AML-193 (cell line): ENCODE measurements at regions not wholly inside any gene's neighbourhood (a gene's known extent, or its start where the extent isn't known, plus 50 kb on each side); places are given as distances from the start of the nearest gene placed in this dataset.

Source experiments
- DNase-seq, 2 experiments: peaks; one replicate each; lab custom pipeline; 2025; lab: John Stamatoyannopoulos, UW

DNA sequence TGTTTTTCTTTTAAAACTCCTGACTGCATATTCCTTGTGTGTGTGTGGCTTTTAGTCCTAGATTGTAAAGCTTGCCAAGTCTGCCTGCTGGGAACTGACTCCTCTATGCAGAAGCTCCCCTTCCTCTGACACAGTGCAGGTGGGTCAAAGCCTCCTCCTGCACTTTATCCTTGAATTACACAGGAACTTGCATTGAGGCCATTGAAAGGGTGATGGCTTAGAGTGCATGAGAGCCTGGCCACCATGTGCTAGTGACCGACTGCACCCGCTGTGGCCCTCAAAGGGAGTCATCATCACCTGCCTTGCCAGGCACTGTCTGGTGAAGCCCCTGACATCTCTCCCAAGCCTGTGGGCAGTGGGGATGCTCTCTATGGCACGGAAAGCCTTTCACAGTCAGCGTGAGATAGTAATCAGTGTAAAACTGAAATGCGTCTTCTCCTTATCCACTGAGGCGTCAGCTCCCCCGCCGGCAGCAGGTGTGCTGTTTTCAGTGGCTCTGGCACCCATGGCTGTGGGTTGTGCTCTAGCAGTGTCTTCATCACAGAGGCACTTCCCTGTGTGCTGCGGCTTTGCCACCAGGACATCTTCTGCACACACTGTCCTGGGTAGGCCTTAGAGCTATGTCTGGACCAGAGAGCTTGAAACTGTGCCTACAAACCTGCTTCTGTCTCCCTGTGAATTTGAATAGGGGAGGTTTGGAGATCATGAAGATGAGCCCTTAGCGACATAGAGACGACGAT lies 87.9 kb downstream of the THBS2 start:
- no peak for DNase-seq

- DNase-seq = no peak
These were observed 88.7 kb downstream of the THBS2 start for GRCh38 chr6:169164986-169165385.

GRCh38 chr6:169164451-169164850 lies 89.2 kb downstream of the THBS2 start:
- DNase-seq = no peak

GRCh38 chr6:169163411-169163901 lies 90.2 kb downstream of the THBS2 start:
- DNase-seq = no peak

- DNase-seq = no peak
These were observed 90.8 kb downstream of the THBS2 start for GRCh38 chr6:169162752-169163407.

DNA sequence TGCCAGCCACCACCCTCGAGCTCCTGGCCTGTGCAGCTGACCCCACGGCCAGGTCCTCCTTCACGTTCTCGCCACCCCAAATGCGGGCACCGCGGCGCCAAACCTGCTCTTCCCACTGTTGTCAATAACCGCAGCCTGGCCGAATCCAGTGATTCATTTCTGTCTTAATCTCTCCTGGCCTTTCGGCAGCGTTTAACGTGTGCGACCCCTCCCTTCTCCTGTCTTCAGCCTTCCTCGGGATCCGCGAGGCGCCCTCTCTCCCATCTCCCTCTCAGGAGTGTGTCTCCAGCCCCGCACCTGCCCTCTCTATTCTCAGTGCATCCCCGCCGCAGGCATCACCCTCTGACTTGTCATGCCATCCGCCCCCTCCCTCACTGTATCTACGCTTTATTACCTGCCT lies 91.4 kb downstream of the THBS2 start:
- no peak for DNase-seq

DNA sequence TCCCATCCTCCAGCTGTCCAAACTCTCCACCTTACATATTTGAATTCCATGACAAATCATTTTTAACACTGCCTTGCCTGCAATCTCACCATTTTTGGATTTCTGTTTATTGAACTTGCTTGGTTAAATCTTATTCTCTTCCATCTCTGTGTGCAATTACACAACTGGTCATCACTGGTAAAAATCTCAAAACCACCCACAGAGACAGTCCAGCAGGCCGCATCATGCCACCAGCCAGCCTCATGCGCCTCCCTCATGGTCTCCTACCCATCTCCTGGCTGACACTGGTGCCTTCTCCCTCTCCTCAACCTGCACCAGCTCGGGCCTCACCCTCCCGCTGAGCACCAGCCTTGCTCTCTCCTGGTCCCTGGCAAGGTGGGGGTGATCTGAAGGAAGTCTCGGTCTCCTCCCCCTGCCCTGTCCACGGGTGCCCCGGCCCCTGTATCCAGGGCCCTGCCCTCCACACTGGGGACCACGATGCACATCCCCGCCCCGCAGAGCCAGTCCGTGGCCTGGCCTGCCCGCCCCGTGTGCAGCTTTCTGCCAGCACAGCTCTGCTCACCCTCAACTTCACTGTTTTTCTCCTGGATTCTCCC lies 92.0 kb downstream of the THBS2 start:
- DNase-seq = no peak

DNA sequence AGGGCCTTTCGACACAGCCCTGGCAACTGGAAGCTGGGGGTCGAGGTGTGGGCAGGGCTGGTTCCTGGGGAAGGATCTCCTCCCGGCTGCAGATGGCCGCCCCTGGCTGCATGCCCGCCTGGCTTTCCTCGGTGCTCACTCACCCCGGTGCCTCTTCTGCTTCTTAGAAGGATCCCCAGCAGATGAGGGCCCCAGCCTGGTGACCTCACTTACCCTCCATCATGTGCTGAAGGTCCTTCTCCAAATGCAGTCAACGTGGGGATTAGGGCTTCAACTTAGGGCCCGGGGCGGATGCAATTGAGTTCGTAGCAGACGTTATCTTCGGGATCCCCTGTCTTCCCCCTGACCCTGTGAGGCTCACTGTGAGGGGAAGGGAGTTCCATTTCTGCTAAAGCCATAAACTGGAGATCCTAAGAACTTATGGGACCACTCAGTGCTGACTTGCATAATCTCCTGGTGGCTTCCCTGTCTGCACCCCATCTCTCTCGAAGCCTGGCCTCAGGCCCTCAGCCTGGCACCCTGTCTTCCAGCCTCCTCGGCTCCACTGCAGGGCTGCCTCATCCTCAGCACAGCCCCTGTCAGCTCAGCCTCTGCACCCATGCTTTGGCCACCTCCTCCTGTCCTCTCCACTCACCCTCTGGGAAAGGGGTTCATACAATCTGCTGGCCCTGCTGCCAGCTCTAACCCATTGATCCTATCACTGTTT lies 92.6 kb downstream of the THBS2 start:
- DNase-seq = no peak

DNA sequence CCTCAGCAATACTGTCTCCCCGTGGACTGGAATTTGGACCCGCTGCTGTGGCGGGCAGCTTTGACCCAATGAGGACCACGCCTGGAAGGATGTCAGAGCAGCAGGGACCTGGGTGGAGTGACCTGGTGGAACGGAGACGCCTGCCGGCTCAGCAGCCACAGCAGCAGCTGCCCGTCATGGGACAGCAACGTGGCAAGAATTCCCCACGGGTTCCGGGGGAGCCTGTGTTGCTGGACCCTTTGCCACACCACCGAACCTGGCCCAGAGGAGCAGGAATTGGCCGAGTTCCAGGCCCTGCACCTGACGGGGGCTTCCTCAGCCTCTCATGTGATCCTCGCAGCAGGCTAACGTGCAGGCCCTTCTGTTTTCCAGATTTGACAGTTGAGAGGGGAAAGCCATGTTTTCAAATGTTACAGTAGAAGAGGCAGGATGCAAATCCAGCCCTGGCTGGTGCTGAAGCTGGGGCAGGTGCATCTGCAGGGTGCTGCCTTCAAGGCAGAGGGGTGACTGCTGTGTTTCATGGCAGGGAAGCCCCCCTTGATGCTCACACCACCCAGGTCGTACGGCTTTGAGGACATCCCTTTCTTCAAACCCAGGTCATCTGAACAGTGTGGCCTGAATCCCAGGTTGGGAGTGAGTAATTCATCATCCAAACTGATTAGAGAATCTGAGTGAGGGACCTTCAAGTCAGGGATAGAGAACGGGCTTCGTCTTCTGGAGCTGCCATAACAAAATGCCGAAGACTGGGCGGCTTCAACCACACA lies 93.4 kb downstream of the THBS2 start:
- no peak for DNase-seq

DNA sequence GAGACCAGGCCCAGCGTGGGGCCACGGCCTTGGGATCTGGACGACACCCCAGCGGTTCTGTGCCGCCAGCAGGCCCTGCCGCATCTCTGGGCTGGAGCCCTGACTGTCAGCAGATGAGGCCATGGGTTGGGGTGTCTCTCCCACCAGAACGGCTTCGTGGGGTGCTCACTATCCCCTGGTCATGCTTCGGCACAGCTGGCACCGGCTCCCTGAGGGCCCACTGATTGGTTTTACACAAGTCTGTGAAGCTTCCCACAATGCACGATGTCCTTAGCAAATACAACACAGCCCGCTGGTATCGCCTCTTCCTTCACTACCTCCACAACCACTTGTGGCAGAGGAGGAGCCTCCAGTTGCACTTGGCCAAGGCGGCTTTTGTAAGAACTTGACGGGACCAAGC lies 94.3 kb downstream of the THBS2 start:
- DNase-seq = no peak

GRCh38 chr6:169158691-169159090 lies 95.0 kb downstream of the THBS2 start:
- no peak for DNase-seq

- no peak for DNase-seq
These were observed 95.5 kb downstream of the THBS2 start for GRCh38 chr6:169158174-169158573.

GRCh38 chr6:169157197-169158148 lies 96.2 kb downstream of the THBS2 start:
- no peak for DNase-seq

- no peak for DNase-seq
These were observed 96.9 kb downstream of the THBS2 start for GRCh38 chr6:169156793-169157147.

GRCh38 chr6:169156108-169156792 lies 97.4 kb downstream of the THBS2 start:
- no peak for DNase-seq

DNA sequence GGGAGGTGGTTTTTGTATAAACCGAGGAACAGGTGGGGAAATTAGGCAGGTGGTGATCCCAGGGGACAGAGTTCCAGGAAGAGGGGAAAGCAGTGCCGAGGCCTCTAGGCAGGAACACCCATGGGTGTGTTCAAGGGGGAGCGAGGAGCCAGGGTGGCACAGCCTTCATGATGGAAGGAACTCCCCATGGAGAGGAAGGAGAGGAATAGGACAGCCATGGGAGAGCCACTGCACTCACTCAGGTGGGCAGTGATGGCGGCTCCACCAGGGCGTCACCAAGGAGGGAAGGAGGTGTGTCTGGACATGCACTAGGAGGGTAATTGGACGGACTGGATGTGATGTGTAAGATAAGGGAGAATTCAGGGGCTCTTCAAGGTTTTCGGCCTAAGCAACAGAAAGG lies 98.2 kb downstream of the THBS2 start:
- no peak for DNase-seq

DNA sequence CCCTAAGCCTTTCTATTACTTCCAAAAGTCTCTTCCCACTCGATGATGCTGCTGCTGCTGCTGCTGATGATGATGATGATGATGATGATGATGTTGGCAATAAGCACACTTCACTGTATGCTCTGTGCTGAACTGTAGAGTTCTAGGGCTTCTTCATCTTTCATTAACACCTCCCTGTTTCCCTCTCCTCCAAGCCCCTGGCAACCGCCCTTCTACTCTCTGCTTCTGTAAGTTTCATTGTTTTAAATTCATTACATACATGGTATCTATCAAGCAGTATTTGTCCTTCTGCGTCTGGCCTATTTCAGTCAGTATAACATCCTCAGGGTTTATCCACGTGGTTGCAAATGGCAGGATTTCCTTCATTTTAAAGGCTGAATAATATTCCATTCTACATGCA lies 100.2 kb downstream of the THBS2 start:
- DNase-seq = no peak

- DNase-seq = no peak
These were observed 107.1 kb downstream of the THBS2 start for GRCh38 chr6:169146521-169146920.

GRCh38 chr6:169145991-169146501 lies 107.6 kb downstream of the THBS2 start:
- DNase-seq = no peak

DNA sequence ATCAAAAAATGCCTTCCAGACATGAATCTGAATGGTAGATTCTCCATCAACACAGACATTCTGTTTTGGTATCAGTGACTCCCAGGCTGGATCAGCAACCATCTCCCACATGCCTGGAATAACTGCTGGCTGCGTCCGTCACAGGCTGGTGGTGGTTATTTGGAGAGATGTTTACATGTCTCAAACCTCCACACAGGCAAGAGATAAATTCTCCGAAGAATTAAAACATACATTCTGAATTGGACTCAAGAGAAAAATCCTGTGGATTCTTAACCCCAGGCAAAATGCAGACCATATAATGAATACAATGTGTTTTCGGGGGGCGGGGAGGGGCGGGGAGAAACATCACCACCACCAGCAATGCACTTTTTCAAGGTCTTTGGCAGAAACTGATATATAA lies 108.2 kb downstream of the THBS2 start:
- no peak for DNase-seq
